Kidney (tissue), 13 donors: ENCODE measurements at regions not wholly inside any gene's neighbourhood (a gene's known extent, or its start where the extent isn't known, plus 50 kb on each side); places are given as distances from the start of the nearest gene placed in this dataset.

Experiments used
- DNase-seq, 5 donors: peaks; one replicate each; pipeline ENCODE4 v3.0.0-alpha.2; 2013 to 2020
- FAIRE-seq: peaks from 2 replicates; lab custom pipeline; 2012; peaks lifted over from hg19 to GRCh38; lab: Jason Lieb, UNC
- H3K27ac ChIP-seq, 2 donors: one replicate each; pipeline ENCODE4 v1.7.0; 2013; ENCODE audit warnings: low read depth in 2 of 2, low read length in 2 of 2, inconsistent platforms in 1 of 2
- H3K27me3 ChIP-seq: one replicate; pipeline ENCODE4 v1.7.1; 2013; ENCODE audit warnings: low read length, inconsistent platforms; ENCODE audit not compliant: control insufficient read depth, insufficient read depth
- H3K36me3 ChIP-seq, 3 donors: one replicate each; pipeline versions ENCODE4 v1.7.0 to v1.7.1; 2013; ENCODE audit warnings: low read length in 3 of 3, control low read depth in 1 of 3, inconsistent platforms in 1 of 3; ENCODE audit not compliant: insufficient read depth in 3 of 3, control insufficient read depth in 2 of 3
- H3K4me1 ChIP-seq, 3 donors: one replicate each; pipeline versions ENCODE4 v1.7.0 to v1.7.1; 2013; ENCODE audit warnings: low read length in 3 of 3, inconsistent platforms in 1 of 3, low read depth in 1 of 3; ENCODE audit not compliant: control insufficient read depth in 2 of 3, insufficient read depth in 2 of 3
- H3K4me3 ChIP-seq, 3 donors: one replicate each; pipeline versions ENCODE4 v1.7.0 to v1.8.1; 2013; ENCODE audit warnings: low read length in 3 of 3, control low read depth in 1 of 3, inconsistent platforms in 1 of 3
- H3K9ac ChIP-seq, 3 donors: one replicate each; pipeline versions ENCODE4 v1.7.0 to v1.7.1; 2013; ENCODE audit warnings: low read length in 3 of 3, control low read depth in 1 of 3, inconsistent platforms in 1 of 3
- H3K9me3 ChIP-seq, 3 donors: one replicate each; pipeline versions ENCODE4 v1.7.0 to v1.7.1; 2013; ENCODE audit warnings: low read length in 3 of 3, control low read depth in 1 of 3, inconsistent platforms in 1 of 3; ENCODE audit not compliant: control insufficient read depth in 2 of 3, insufficient read depth in 1 of 3
- intact Hi-C: fragments of 100-400 bp; cut with DNase I; formaldehyde crosslinking; loops from one replicate; pipeline ENCODE4 v1.11.1; 2022
- TF ChIP-seq, protein P1 (sequence below): IDR thresholded peaks from 3 replicates; pipeline ENCODE4 v1.5.1; 2012; ENCODE audit warnings: mild to moderate bottlenecking, moderate library complexity, borderline replicate concordance; ENCODE audit not compliant: insufficient read depth; ENCODE audit errors: extremely low read depth
- donor health status: control.
- donor health status: control.
- donor health status: control.
- donor health status: control.
- donor health status: control.
- donor health status: DM: yes; HTN: yes; CAD: no.
- donor health status: Normal renal cell carcinoma (clear cell type).

- Histone ChIP-seq H3K27ac (no peak overlapping the region), H3K4me3 (no peak overlapping the region), H3K9ac (no peak overlapping the region), H3K36me3 (no peaks in the 10 kb centered on the region), H3K4me1 (no peaks in the 10 kb centered on the region), H3K27me3 (no peaks in the 10 kb centered on the region), H3K9me3 (peaks cover 0 to 2% (median 0%) of the 10 kb centered on the region in 3 donors)
- TF ChIP-seq, protein P1, sequence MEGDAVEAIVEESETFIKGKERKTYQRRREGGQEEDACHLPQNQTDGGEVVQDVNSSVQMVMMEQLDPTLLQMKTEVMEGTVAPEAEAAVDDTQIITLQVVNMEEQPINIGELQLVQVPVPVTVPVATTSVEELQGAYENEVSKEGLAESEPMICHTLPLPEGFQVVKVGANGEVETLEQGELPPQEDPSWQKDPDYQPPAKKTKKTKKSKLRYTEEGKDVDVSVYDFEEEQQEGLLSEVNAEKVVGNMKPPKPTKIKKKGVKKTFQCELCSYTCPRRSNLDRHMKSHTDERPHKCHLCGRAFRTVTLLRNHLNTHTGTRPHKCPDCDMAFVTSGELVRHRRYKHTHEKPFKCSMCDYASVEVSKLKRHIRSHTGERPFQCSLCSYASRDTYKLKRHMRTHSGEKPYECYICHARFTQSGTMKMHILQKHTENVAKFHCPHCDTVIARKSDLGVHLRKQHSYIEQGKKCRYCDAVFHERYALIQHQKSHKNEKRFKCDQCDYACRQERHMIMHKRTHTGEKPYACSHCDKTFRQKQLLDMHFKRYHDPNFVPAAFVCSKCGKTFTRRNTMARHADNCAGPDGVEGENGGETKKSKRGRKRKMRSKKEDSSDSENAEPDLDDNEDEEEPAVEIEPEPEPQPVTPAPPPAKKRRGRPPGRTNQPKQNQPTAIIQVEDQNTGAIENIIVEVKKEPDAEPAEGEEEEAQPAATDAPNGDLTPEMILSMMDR: no peak
- FAIRE-seq: no peak
- intact Hi-C loops: no loop called here
- DNase-seq: no peak
Measured at GRCh38 chr20:4095639-4096038, 53.0 kb upstream of the SMOX start.

DNA sequence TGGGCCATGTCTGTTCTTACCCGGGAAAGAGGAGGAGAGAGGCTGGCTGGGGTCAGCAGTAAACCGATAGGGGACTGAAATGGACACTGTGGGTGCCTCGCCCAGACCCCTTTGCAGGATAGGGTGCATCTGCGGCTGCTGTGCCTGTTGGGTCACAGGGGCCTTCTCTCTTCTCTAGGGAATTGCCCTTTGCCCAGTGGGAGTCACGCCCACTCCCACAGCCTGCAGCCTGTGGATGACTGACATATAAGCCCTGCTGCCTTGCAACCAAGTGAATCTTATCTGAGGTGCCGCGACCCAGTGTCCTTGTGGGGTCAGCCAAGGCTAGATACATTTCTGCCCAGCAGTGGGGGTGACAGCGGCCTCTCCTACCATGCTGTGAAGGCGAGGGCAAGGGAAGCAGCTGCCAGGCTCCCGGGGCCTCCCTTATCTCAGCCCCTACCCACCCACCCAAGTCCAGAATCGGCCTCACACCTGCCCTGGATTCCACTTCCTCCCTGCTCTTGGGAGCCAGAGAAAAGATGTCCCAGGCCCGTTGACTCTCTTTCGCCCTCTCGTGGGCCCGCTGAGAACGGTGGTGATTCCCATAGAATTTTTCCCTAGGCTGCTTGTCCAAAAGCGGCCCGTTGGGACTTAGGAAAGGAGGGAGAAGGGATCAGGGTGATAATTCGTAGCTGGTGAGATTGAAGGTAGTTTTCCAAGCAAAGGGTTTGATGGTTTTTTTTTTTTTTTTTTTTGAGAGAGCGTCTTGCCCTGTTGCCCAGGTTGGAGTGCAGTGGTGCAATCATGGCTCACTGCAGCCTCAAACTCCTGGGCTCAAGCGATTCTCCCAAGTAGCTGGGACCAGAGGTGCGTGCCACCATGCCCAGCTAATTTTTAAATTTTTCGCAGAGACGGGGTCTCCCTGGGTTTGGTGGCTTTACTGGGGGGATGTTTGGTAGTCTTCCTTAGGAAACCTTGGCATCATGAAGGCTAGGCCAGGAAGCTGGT lies 56.8 kb upstream of the SMOX start:
- H3K9ac ChIP-seq: no peak overlapping the region
- no peak for FAIRE-seq
- TF ChIP-seq, protein P1: peak; percentile 66
- no peak overlapping the region for H3K4me3 ChIP-seq
- peaks cover 0 to 2% (median 0%) of the 10 kb centered on the region in 3 donors for H3K9me3 ChIP-seq
- H3K27me3 ChIP-seq: no peaks in the 10 kb centered on the region
- intact Hi-C loops: no loop called here
- H3K27ac ChIP-seq: no peak overlapping the region
- peak in 3 of 5 donors; percentile 43 to 64 (median 56) for DNase-seq
- no peaks in the 10 kb centered on the region for H3K4me1 ChIP-seq
- no peaks in the 10 kb centered on the region for H3K36me3 ChIP-seq

DNA sequence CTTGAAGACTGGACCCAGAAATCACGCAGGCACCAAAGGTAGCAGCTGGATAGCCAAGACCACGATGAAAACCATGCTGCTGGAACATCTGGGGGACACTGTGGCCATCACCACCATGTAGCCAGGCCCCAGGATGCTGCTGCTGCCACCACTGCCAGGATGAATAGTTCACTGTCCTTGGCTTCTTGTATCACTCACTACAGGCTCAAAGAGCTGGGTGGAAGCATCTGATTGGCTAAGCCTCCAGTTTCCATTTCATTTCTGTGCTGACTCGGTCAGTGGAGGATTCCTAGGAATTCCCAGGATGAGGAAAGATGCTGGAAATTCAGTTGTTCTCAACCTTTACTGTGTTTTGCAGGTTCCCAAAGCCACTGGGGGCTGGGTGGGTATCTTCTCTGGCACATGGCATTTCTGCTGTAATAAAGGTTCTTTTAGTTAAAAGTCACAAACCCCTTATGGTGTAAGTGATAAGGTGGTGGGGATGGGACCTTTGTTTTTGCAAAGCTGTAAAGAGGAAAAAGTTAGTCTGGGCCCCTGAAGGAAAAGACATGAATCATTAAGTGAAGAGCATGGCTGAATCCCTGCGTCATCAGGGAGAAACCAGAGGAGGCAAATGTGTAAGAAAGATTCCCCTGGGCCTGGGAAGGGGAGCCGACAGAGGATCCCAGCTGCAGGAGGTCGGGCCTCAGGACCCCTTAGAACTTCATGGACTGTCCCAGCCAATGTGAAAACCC lies 57.7 kb upstream of the SMOX start:
- Histone ChIP-seq H3K9me3 (peaks cover 0 to 2% (median 0%) of the 10 kb centered on the region in 3 donors), H3K27ac (no peak overlapping the region), H3K4me3 (no peak overlapping the region), H3K9ac (no peak overlapping the region), H3K36me3 (no peaks in the 10 kb centered on the region), H3K27me3 (no peaks in the 10 kb centered on the region), H3K4me1 (no peaks in the 10 kb centered on the region)
- intact Hi-C loops: no loop called here
- DNase-seq (peak in 2 of 5 donors; percentile 27 to 36), FAIRE-seq (no peak)
- TF ChIP-seq, protein P1: no peak
